DOHH2 (cell line): ENCODE measurements at regions not wholly inside any gene's neighbourhood (a gene's known extent, or its start where the extent isn't known, plus 50 kb on each side); places are given as distances from the start of the nearest gene placed in this dataset.

Experiments used
- H3F3A ChIP-seq: fragments of 200-600 bp; sonication (generic), shearing (Covaris generic); 2 replicates; pipeline ENCODE4 v1.6.0; 2016; ENCODE audit warnings: antibody characterized with exemption, mild to moderate bottlenecking; ENCODE audit not compliant: control insufficient read depth, insufficient read depth
- H3K27ac ChIP-seq: fragments of 200-600 bp; sonication (generic); 2 replicates; pipeline ENCODE4 v1.5.1; 2014; ENCODE audit warnings: low read depth, mild to moderate bottlenecking, low read length, moderate library complexity
- H3K27me3 ChIP-seq: fragments of 200-600 bp; sonication (generic); 2 replicates; pipeline ENCODE4 v1.6.1; 2014; ENCODE audit warnings: mild to moderate bottlenecking, low read length, mixed read lengths; ENCODE audit not compliant: control insufficient read depth
- H3K36me3 ChIP-seq: fragments of 200-600 bp; sonication (generic); 2 replicates; pipeline ENCODE4 v1.6.1; 2014; ENCODE audit warnings: mild to moderate bottlenecking, low read length, moderate library complexity, mixed read lengths; ENCODE audit not compliant: control insufficient read depth
- H3K4me1 ChIP-seq: fragments of 200-600 bp; sonication (generic); 2 replicates; pipeline ENCODE4 v1.6.1; 2014; ENCODE audit warnings: mild to moderate bottlenecking, low read length, mixed read lengths; ENCODE audit not compliant: control insufficient read depth
- H3K4me2 ChIP-seq: fragments of 200-600 bp; sonication (generic); 2 replicates; pipeline ENCODE4 v1.6.0; 2014; ENCODE audit warnings: mild to moderate bottlenecking, low read length, moderate library complexity
- H3K4me3 ChIP-seq: fragments of 200-600 bp; sonication (generic); 2 replicates; pipeline ENCODE4 v1.5.1; 2014; ENCODE audit warnings: mild to moderate bottlenecking, low read length, mixed read lengths
- H3K79me2 ChIP-seq: fragments of 200-600 bp; sonication (generic); 2 replicates; pipeline ENCODE4 v1.6.1; 2014; ENCODE audit warnings: mild to moderate bottlenecking, low read length, mixed read lengths; ENCODE audit not compliant: control insufficient read depth
- H3K9me2 ChIP-seq: fragments of 200-600 bp; sonication (generic); replicated peaks from 2 replicates; pipeline ENCODE4 v1.6.1; 2014; ENCODE audit warnings: mild to moderate bottlenecking, low read length, mixed read lengths; ENCODE audit not compliant: control insufficient read depth
- H3K9me3 ChIP-seq: fragments of 200-600 bp; sonication (generic); 2 replicates; pipeline ENCODE4 v1.6.1; 2014; ENCODE audit warnings: antibody characterized with exemption, low read length, mixed read lengths; ENCODE audit not compliant: control insufficient read depth, insufficient read depth
- H4K20me1 ChIP-seq: fragments of 200-600 bp; sonication (generic); 2 replicates; pipeline ENCODE4 v1.6.0; 2014; ENCODE audit warnings: low read depth, mild to moderate bottlenecking, antibody characterized with exemption, low read length, moderate library complexity; ENCODE audit not compliant: control insufficient read depth, insufficient read depth
- EZH2phosphoT487 ChIP-seq: fragments of 200-600 bp; sonication (generic); IDR thresholded peaks from 2 replicates; pipeline ENCODE4 v1.6.1; 2017; ENCODE audit warnings: borderline replicate concordance, mild to moderate bottlenecking, antibody characterized with exemption, low read length, moderate library complexity, mixed read lengths
- TF ChIP-seq, protein P1 (sequence below): fragments of 200-600 bp; sonication (generic); IDR thresholded peaks from one replicate; pipeline ENCODE4 v1.5.1; 2014; ENCODE audit warnings: antibody characterized with exemption, mild to moderate bottlenecking, low read depth, low read length; ENCODE audit not compliant: poor library complexity, severe bottlenecking

- Histone ChIP-seq H3K9me2 (no peaks in the 10 kb centered on the region), H3K4me1 (no peaks in the 10 kb centered on the region), H3K4me3 (no peak overlapping the region), H3K4me2 (no peak overlapping the region), H3F3A (no peaks in the 10 kb centered on the region), H3K9me3 (no peaks in the 10 kb centered on the region), H4K20me1 (no peaks in the 10 kb centered on the region), H3K27ac (no peak overlapping the region), H3K27me3 (no peaks in the 10 kb centered on the region), H3K79me2 (no peaks in the 10 kb centered on the region), H3K36me3 (no peaks in the 10 kb centered on the region)
- TF ChIP-seq, protein P1, sequence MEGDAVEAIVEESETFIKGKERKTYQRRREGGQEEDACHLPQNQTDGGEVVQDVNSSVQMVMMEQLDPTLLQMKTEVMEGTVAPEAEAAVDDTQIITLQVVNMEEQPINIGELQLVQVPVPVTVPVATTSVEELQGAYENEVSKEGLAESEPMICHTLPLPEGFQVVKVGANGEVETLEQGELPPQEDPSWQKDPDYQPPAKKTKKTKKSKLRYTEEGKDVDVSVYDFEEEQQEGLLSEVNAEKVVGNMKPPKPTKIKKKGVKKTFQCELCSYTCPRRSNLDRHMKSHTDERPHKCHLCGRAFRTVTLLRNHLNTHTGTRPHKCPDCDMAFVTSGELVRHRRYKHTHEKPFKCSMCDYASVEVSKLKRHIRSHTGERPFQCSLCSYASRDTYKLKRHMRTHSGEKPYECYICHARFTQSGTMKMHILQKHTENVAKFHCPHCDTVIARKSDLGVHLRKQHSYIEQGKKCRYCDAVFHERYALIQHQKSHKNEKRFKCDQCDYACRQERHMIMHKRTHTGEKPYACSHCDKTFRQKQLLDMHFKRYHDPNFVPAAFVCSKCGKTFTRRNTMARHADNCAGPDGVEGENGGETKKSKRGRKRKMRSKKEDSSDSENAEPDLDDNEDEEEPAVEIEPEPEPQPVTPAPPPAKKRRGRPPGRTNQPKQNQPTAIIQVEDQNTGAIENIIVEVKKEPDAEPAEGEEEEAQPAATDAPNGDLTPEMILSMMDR = no peak
- no peak for TF ChIP-seq EZH2phosphoT487
Measured at GRCh38 chr1:106780806-106781569, 275.5 kb upstream of the PRMT6 start.

- no peaks in the 10 kb centered on the region for H4K20me1 ChIP-seq
- H3K4me2 ChIP-seq = no peak overlapping the region
- no peaks in the 10 kb centered on the region for H3K27me3 ChIP-seq
- H3K4me3 ChIP-seq = no peak overlapping the region
- H3F3A ChIP-seq = no peaks in the 10 kb centered on the region
- no peaks in the 10 kb centered on the region for H3K79me2 ChIP-seq
- no peak overlapping the region for H3K27ac ChIP-seq
- H3K9me3 ChIP-seq = no peaks in the 10 kb centered on the region
- no peaks in the 10 kb centered on the region for H3K4me1 ChIP-seq
- no peak for TF ChIP-seq EZH2phosphoT487
- TF ChIP-seq, protein P1 = no peak
- H3K9me2 ChIP-seq = no peaks in the 10 kb centered on the region
- no peaks in the 10 kb centered on the region for H3K36me3 ChIP-seq
Measured at GRCh38 chr1:106785176-106785575, 271.3 kb upstream of the PRMT6 start.

DNA sequence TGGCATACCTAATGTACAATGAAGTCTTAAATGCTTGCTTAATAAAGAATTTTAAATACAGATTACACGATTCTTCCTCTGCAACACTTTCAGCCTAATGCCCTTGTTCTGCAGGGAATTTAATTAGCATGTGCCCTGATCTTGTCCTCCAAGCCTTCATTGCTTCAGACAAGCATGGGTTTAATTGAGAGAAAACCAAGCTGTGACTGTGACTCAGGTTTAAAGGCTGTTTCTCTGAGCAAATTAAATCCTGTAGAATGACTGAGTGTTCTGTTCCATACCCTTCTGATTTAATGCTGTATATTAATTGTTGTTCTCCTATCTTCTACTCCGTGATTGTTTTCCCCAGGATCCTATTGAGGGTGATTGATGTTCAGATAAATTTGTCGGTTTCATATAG lies 269.0 kb upstream of the PRMT6 start:
- H3K9me2 ChIP-seq = no peaks in the 10 kb centered on the region
- TF ChIP-seq EZH2phosphoT487 = no peak
- TF ChIP-seq, protein P1 = no peak
- no peak overlapping the region for H3K27ac ChIP-seq
- no peaks in the 10 kb centered on the region for H3K36me3 ChIP-seq
- no peaks in the 10 kb centered on the region for H3K4me1 ChIP-seq
- no peaks in the 10 kb centered on the region for H4K20me1 ChIP-seq
- H3K27me3 ChIP-seq = no peaks in the 10 kb centered on the region
- H3K79me2 ChIP-seq = no peaks in the 10 kb centered on the region
- no peak overlapping the region for H3K4me3 ChIP-seq
- H3K9me3 ChIP-seq = no peaks in the 10 kb centered on the region
- H3K4me2 ChIP-seq = no peak overlapping the region
- H3F3A ChIP-seq = no peaks in the 10 kb centered on the region
